AG09309 (cell line): ENCODE measurements at regions not wholly inside any gene's neighbourhood (a gene's known extent, or its start where the extent isn't known, plus 50 kb on each side); places are given as distances from the start of the nearest gene placed in this dataset.

Experiments used
- DNase-seq: peaks from one replicate; pipeline ENCODE4 v3.0.0-alpha.2; 2010; ENCODE audit warnings: low read depth
- H3K4me3 ChIP-seq: 2 replicates; pipeline ENCODE4 v1.5.1; 2011; ENCODE audit warnings: mild to moderate bottlenecking, low read depth, low read length, moderate library complexity; ENCODE audit not compliant: control insufficient read depth
- CTCF ChIP-seq: IDR thresholded peaks from 2 replicates; pipeline ENCODE4 v1.5.1; 2011; ENCODE audit warnings: mild to moderate bottlenecking, low read depth, low read length, inconsistent platforms; ENCODE audit not compliant: insufficient read depth, control insufficient read depth; ENCODE audit errors: missing control alignments

GRCh38 chr10:42491001-42491592 is 147.3 kb downstream of the ZNF33B start:
- no peak overlapping the region for H3K4me3 ChIP-seq
- DNase-seq: no peak
- TF ChIP-seq CTCF: no peak

DNA sequence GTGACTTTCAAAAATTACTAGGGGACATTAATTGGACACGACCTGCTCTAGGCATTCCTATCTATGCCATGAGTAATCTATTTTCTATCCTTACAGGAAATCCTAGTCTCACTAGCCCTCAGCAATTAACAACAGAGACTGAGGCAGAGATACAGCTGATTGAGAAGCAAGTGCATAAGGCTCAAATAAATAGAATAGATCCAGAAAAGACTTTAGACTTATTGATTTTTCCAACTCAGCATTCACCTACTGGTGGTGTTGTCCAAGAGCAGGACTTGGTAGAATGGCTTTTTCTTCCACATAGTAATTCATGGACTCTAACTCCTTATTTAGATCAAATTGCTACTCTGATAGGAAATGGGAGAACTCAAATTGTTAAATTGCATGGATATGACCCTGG is 148.0 kb downstream of the ZNF33B start:
- no peak for TF ChIP-seq CTCF
- H3K4me3 ChIP-seq: no peak overlapping the region
- no peak for DNase-seq

GRCh38 chr10:42488416-42488815 is 150.0 kb downstream of the ZNF33B start:
- TF ChIP-seq CTCF: no peak
- no peak overlapping the region; the same call in none of the 2 replicates for H3K4me3 ChIP-seq
- peak; percentile 48 for DNase-seq

GRCh38 chr10:42482411-42482810 is 156.0 kb downstream of the ZNF33B start:
- DNase-seq: peak; percentile 46
- no peak for TF ChIP-seq CTCF
- H3K4me3 ChIP-seq: no peak overlapping the region

DNA sequence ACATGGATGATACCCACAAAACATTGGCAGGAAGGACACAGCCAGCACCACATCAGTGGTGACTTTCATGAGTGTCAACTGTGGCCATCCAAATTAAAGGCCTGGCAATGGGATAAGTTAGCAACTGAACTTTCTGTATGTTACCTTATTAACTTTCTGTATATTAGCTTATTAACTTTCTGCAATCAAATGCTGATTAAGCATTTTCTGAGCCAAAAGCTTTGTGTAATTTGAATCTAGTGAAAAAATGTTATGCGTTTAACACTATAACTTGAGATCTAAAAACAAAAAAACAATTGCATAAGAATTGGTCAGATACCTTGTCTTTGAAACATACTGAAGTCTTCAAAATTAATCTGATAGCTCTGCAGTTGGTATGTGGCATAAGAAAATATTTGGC is 159.3 kb downstream of the ZNF33B start:
- DNase-seq: no peak
- H3K4me3 ChIP-seq: no peak overlapping the region
- no peak for TF ChIP-seq CTCF

- no peak for TF ChIP-seq CTCF
- DNase-seq: no peak
- no peak overlapping the region for H3K4me3 ChIP-seq
Measured at GRCh38 chr10:42477170-42477569, 161.2 kb downstream of the ZNF33B start.

- DNase-seq: no peak
- no peak for TF ChIP-seq CTCF
- peak overlapping the region; percentile 83 for H3K4me3 ChIP-seq
Measured at GRCh38 chr10:42476101-42476500, 162.3 kb downstream of the ZNF33B start.
